GM18909 (cell line): ENCODE measurements at regions not wholly inside any gene's neighbourhood (a gene's known extent, or its start where the extent isn't known, plus 50 kb on each side); places are given as distances from the start of the nearest gene placed in this dataset.
"Not testable (repeated sequence)": the region's sequence is repeated elsewhere in the genome, so short reads cannot be mapped to it uniquely, and the experiment has no call there.

Experiments
- ATAC-seq: cut with Tn5 transposase; IDR thresholded peaks from one replicate; pipeline ENCODE4 v1.9.1; 2021; ENCODE audit warnings: mild to moderate bottlenecking; ENCODE audit not compliant: unreplicated experiment, poor library complexity

- no peak for ATAC-seq
Observed at GRCh38 chr3:103516950-103517349, 1082.1 kb downstream of the ZPLD1 start.

- ATAC-seq = not testable (repeated sequence)
Observed at GRCh38 chr3:103531327-103531726, 1096.5 kb downstream of the ZPLD1 start.

GRCh38 chr3:103532986-103533385, 1098.2 kb downstream of the ZPLD1 start:
- ATAC-seq = no peak

GRCh38 chr3:103554451-103554850, 1119.6 kb downstream of the ZPLD1 start:
- ATAC-seq = no peak

- ATAC-seq = not testable (repeated sequence)
Observed at GRCh38 chr3:103564116-103564515, 1129.3 kb downstream of the ZPLD1 start.

- ATAC-seq = no peak
Observed at GRCh38 chr3:103585809-103586208, 1151.0 kb downstream of the ZPLD1 start.

- no peak for ATAC-seq
Observed at GRCh38 chr3:103589770-103590169, 1155.0 kb downstream of the ZPLD1 start.

GRCh38 chr3:103600844-103601243, 1166.0 kb downstream of the ZPLD1 start:
- no peak for ATAC-seq

GRCh38 chr3:103601666-103602065, 1166.9 kb downstream of the ZPLD1 start:
- ATAC-seq = no peak

- ATAC-seq = no peak
Observed at GRCh38 chr3:103609472-103609871, 1174.7 kb downstream of the ZPLD1 start.

GRCh38 chr3:103613397-103614156, 1178.8 kb downstream of the ZPLD1 start:
- no peak for ATAC-seq

GRCh38 chr3:103614719-103615118, 1179.9 kb downstream of the ZPLD1 start:
- ATAC-seq = no peak

GRCh38 chr3:103617961-103618360, 1183.1 kb downstream of the ZPLD1 start:
- no peak for ATAC-seq

- ATAC-seq = no peak
Observed at GRCh38 chr3:103624271-103624670, 1189.5 kb downstream of the ZPLD1 start.

- no peak for ATAC-seq
Observed at GRCh38 chr3:103629391-103629790, 1194.6 kb downstream of the ZPLD1 start.

- ATAC-seq = no peak
Observed at GRCh38 chr3:103644450-103644849, 1209.6 kb downstream of the ZPLD1 start.

GRCh38 chr3:103653996-103654395, 1219.2 kb downstream of the ZPLD1 start:
- ATAC-seq = no peak

GRCh38 chr3:103657756-103658155, 1222.9 kb downstream of the ZPLD1 start:
- no peak for ATAC-seq

- ATAC-seq = no peak
Observed at GRCh38 chr3:103660810-103661209, 1226.0 kb downstream of the ZPLD1 start.

- ATAC-seq = no peak
Observed at GRCh38 chr3:103662591-103662990, 1227.8 kb downstream of the ZPLD1 start.

- ATAC-seq = no peak
Observed at GRCh38 chr3:103672346-103672745, 1237.5 kb downstream of the ZPLD1 start.

GRCh38 chr3:103684904-103685303, 1250.1 kb downstream of the ZPLD1 start:
- ATAC-seq = no peak
